CD14-positive monocyte (primary cell): ENCODE measurements at regions not wholly inside any gene's neighbourhood (a gene's known extent, or its start where the extent isn't known, plus 50 kb on each side); places are given as distances from the start of the nearest gene placed in this dataset.

Experiments used
- DNase-seq, 3 donors: peaks; one replicate each; pipeline ENCODE4 v3.0.0-alpha.2; 2011 to 2022
- H2AFZ ChIP-seq: 2 replicates; pipeline ENCODE4 v1.6.0; 2012; ENCODE audit warnings: mild to moderate bottlenecking, low read depth, low read length, inconsistent platforms; ENCODE audit not compliant: insufficient read depth, poor library complexity, severe bottlenecking
- H3K27ac ChIP-seq, 2 donors: 1 replicate in 1 of 2; 2 replicates in 1 of 2; pipeline ENCODE4 v1.5.1; 2012 to 2013; ENCODE audit warnings: low read length in 2 of 2, control low read depth in 1 of 2, inconsistent platforms in 1 of 2, low read depth in 1 of 2, mild to moderate bottlenecking in 1 of 2
- H3K27me3 ChIP-seq, 2 donors: one replicate each; pipeline versions ENCODE4 v1.6.0 to v1.6.1; 2011 to 2013; ENCODE audit warnings: low read length in 2 of 2; ENCODE audit not compliant: control insufficient read depth in 2 of 2, insufficient read depth in 2 of 2
- H3K36me3 ChIP-seq, 2 donors: replicated peaks in 1 of 2; 1 replicate in 1 of 2; 2 replicates in 1 of 2; pipeline versions ENCODE4 v1.5.1 to v1.6.1; 2012 to 2013; ENCODE audit warnings: low read length in 2 of 2, control low read depth in 1 of 2, inconsistent platforms in 1 of 2, mild to moderate bottlenecking in 1 of 2; ENCODE audit not compliant: insufficient read depth in 2 of 2, control insufficient read depth in 1 of 2
- H3K4me1 ChIP-seq, 2 donors: 1 replicate in 1 of 2; 2 replicates in 1 of 2; pipeline versions ENCODE4 v1.5.1 to v1.6.1; 2012 to 2013; ENCODE audit warnings: low read length in 2 of 2, control low read depth in 1 of 2, inconsistent platforms in 1 of 2, mild to moderate bottlenecking in 1 of 2, moderate library complexity in 1 of 2; ENCODE audit not compliant: insufficient read depth in 2 of 2, control insufficient read depth in 1 of 2
- H3K4me2 ChIP-seq: replicated peaks from 2 replicates; pipeline ENCODE3; 2012; ENCODE audit warnings: low read length, moderate library complexity, mild to moderate bottlenecking; ENCODE audit not compliant: poor library complexity, severe bottlenecking; ENCODE audit errors: extremely low read depth
- H3K4me3 ChIP-seq, 3 experiments: fragments of 200-600 bp in 1 of 3; sonication (generic) in 1 of 3; replicated peaks in 1 of 3; 1 replicate in 2 of 3; 2 replicates in 1 of 3; pipeline ENCODE4 v1.5.1; 2011 to 2013; ENCODE audit warnings: low read length in 3 of 3, mild to moderate bottlenecking in 3 of 3, control low read depth in 2 of 3, low read depth in 2 of 3, inconsistent platforms in 1 of 3, moderate library complexity in 1 of 3
- H3K79me2 ChIP-seq: 2 replicates; pipeline ENCODE4 v1.6.0; 2012; ENCODE audit warnings: mild to moderate bottlenecking, control low read depth, inconsistent platforms, low read length, moderate library complexity; ENCODE audit not compliant: insufficient read depth
- H3K9ac ChIP-seq: 2 replicates; pipeline ENCODE4 v1.6.0; 2017; ENCODE audit warnings: low read length, mild to moderate bottlenecking; ENCODE audit not compliant: insufficient read depth, poor library complexity, severe bottlenecking
- H3K9me3 ChIP-seq, 2 donors: replicated peaks in 1 of 2; 1 replicate in 1 of 2; 2 replicates in 1 of 2; pipeline versions ENCODE4 v1.5.1 to v1.6.1; 2012 to 2013; ENCODE audit warnings: low read length in 2 of 2, control low read depth in 1 of 2; ENCODE audit not compliant: control insufficient read depth in 1 of 2, insufficient read depth in 1 of 2
- H4K20me1 ChIP-seq: 2 replicates; pipeline ENCODE4 v1.6.0; 2012; ENCODE audit warnings: mild to moderate bottlenecking, low read length, control low read depth, moderate library complexity; ENCODE audit not compliant: insufficient read depth
- H3K27ac Mint-ChIP-seq, 7 donors: one replicate each; pipeline ENCODE4 v1.8.0; 2020; ENCODE audit warnings: mild to moderate bottlenecking in 7 of 7, mixed read lengths in 7 of 7, moderate library complexity in 6 of 7, inconsistent platforms in 2 of 7
- H3K27me3 Mint-ChIP-seq, 3 donors: one replicate each; pipeline ENCODE4 v1.8.0; 2021 to 2022; ENCODE audit warnings: low read depth in 3 of 3, mild to moderate bottlenecking in 3 of 3, mixed read lengths in 3 of 3, moderate library complexity in 3 of 3, inconsistent platforms in 1 of 3
- H3K36me3 Mint-ChIP-seq, 2 donors: one replicate each; pipeline ENCODE4 v1.8.0; 2020; ENCODE audit warnings: mixed read lengths in 2 of 2, inconsistent platforms in 1 of 2, mild to moderate bottlenecking in 1 of 2
- H3K4me1 Mint-ChIP-seq: one replicate; pipeline ENCODE4 v1.8.0; 2020; ENCODE audit warnings: mild to moderate bottlenecking, mixed read lengths
- H3K4me3 Mint-ChIP-seq, 2 donors: one replicate each; pipeline ENCODE4 v1.8.0; 2020; ENCODE audit warnings: mild to moderate bottlenecking in 2 of 2, mixed read lengths in 2 of 2, moderate library complexity in 1 of 2
- H3K9me3 Mint-ChIP-seq, 7 donors: one replicate each; pipeline ENCODE4 v1.8.0; 2020 to 2022; ENCODE audit warnings: mixed read lengths in 7 of 7, mild to moderate bottlenecking in 6 of 7, moderate library complexity in 6 of 7, inconsistent platforms in 2 of 7
- CTCF ChIP-seq: fragments of 200-600 bp; IDR thresholded peaks from one replicate; pipeline ENCODE4 v1.8.0; 2022; ENCODE audit warnings: antibody characterized with exemption, mild to moderate bottlenecking
- WGBS: methylation state at CpG from one replicate; pipeline ENCODE4 v1.1.5; 2013; ENCODE audit warnings: missing lambda C conversion rate; ENCODE audit not compliant: insufficient coverage; 5-methylcytosine and 5-hydroxymethylcytosine counted together
- intact Hi-C, 2 donors: fragments of 100-400 bp; cut with micrococcal nuclease; formaldehyde crosslinking; loops; one replicate each; pipeline versions ENCODE4 v1.15.0 to v1.15.1; 2023

DNA sequence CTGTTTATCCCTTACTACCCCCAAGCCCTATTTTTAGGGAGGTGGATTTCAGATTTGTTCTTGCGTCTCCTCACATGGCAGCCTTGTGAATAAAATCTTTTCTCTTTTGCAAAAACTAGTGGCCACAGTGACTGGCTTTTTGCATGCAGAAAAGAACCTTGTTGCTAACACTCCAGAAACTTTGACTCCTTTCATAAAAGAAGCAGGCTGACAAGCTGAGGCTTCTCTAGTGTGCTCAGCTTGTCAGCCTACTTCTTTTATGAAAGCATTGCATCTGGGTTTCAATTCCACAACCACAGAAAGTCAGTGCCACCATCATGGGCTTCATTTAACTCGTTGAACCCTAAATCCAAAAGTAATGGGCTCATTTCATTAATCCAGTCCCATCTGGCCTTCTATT lies 761.0 kb upstream of the COBL start:
- peaks cover 4 to 20% (median 11%) of the 10 kb centered on the region in 7 donors for H3K9me3 Mint-ChIP-seq
- H3K4me3 ChIP-seq, result no peak overlapping the region
- H3K27ac ChIP-seq, result no peak overlapping the region
- no peaks in the 10 kb centered on the region for H3K36me3 ChIP-seq
- H3K9ac ChIP-seq, result no peak overlapping the region
- H3K27me3 Mint-ChIP-seq, result no peaks in the 10 kb centered on the region
- H3K9me3 ChIP-seq, result peaks cover 18 to 24% of the 10 kb centered on the region in 2 donors
- H2AFZ ChIP-seq, result no peak overlapping the region
- H3K79me2 ChIP-seq, result no peaks in the 10 kb centered on the region
- no peak for TF ChIP-seq CTCF
- 100% methylated on average over 1 of the region's 2 CpGs for WGBS
- H3K4me2 ChIP-seq, result no peak overlapping the region
- no peaks in the 10 kb centered on the region for H3K36me3 Mint-ChIP-seq
- H4K20me1 ChIP-seq, result no peaks in the 10 kb centered on the region
- DNase-seq, result no peak
- no peaks in the 10 kb centered on the region for H3K4me1 Mint-ChIP-seq
- H3K27ac Mint-ChIP-seq, result no peak overlapping the region
- no peak overlapping the region for H3K4me3 Mint-ChIP-seq
- no peaks in the 10 kb centered on the region for H3K4me1 ChIP-seq
- H3K27me3 ChIP-seq, result no peaks in the 10 kb centered on the region
- intact Hi-C loops, result no loop called here

- no peaks in the 10 kb centered on the region for H3K79me2 ChIP-seq
- H3K4me3 ChIP-seq, result no peak overlapping the region
- intact Hi-C loops, result no loop called here
- H3K4me1 ChIP-seq, result no peaks in the 10 kb centered on the region
- no peak overlapping the region for H3K27ac ChIP-seq
- H4K20me1 ChIP-seq, result no peaks in the 10 kb centered on the region
- Mint-ChIP-seq H3K27me3 (no peaks in the 10 kb centered on the region), H3K4me1 (no peaks in the 10 kb centered on the region), H3K9me3 (peaks cover 4 to 14% (median 11%) of the 10 kb centered on the region in 7 donors), H3K27ac (no peak overlapping the region), H3K4me3 (no peak overlapping the region), H3K36me3 (no peaks in the 10 kb centered on the region)
- no peak overlapping the region for H3K4me2 ChIP-seq
- DNase-seq, result no peak
- H3K27me3 ChIP-seq, result no peaks in the 10 kb centered on the region
- no peak overlapping the region for H2AFZ ChIP-seq
- WGBS, result 95% methylated on average over 2 of the region's 4 CpGs
- TF ChIP-seq CTCF, result no peak
- no peaks in the 10 kb centered on the region for H3K36me3 ChIP-seq
- no peak overlapping the region for H3K9ac ChIP-seq
- peaks cover 21 to 22% of the 10 kb centered on the region in 2 donors for H3K9me3 ChIP-seq
Observed at GRCh38 chr7:52074912-52075311, 758.3 kb upstream of the COBL start.
